Neural progenitor cell (in vitro differentiated cells): ENCODE measurements at regions not wholly inside any gene's neighbourhood (a gene's known extent, or its start where the extent isn't known, plus 50 kb on each side); places are given as distances from the start of the nearest gene placed in this dataset.

Source experiments
- DNase-seq: peaks from one replicate; pipeline ENCODE4 v3.0.0-alpha.2; 2016; ENCODE audit warnings: low spot score
- H2AFZ ChIP-seq: fragments of 200-600 bp; sonication (generic); replicated peaks from 2 replicates; pipeline ENCODE4 v1.6.1; 2016; ENCODE audit warnings: antibody characterized with exemption
- H3F3A ChIP-seq: fragments of 200-600 bp; sonication (generic); 2 replicates; pipeline ENCODE4 v1.6.1; 2016; ENCODE audit warnings: antibody characterized with exemption, low read depth
- H3K27ac ChIP-seq: fragments of 200-600 bp; sonication (generic); 2 replicates; pipeline ENCODE4 v1.5.1; 2016; ENCODE audit warnings: mild to moderate bottlenecking
- H3K27me3 ChIP-seq: fragments of 200-600 bp; sonication (generic); 2 replicates; pipeline ENCODE4 v1.6.1; 2016; ENCODE audit warnings: mild to moderate bottlenecking, moderate library complexity
- H3K36me3 ChIP-seq: fragments of 200-600 bp; sonication (generic); 2 replicates; pipeline ENCODE4 v1.5.1; 2016
- H3K4me1 ChIP-seq: fragments of 200-600 bp; sonication (generic); 2 replicates; pipeline ENCODE4 v1.6.1; 2016; ENCODE audit warnings: mixed run types
- H3K4me2 ChIP-seq: fragments of 200-600 bp; sonication (generic); 2 replicates; pipeline ENCODE4 v1.6.1; 2016
- H3K4me3 ChIP-seq: fragments of 200-600 bp; sonication (generic); 2 replicates; pipeline ENCODE4 v1.5.1; 2016
- H3K79me2 ChIP-seq: fragments of 200-600 bp; sonication (generic); 2 replicates; pipeline ENCODE4 v1.6.1; 2016; ENCODE audit warnings: low read depth
- H3K9ac ChIP-seq: fragments of 200-600 bp; sonication (generic); 2 replicates; pipeline ENCODE4 v1.6.1; 2016
- H3K9me3 ChIP-seq: fragments of 200-600 bp; sonication (generic); 2 replicates; pipeline ENCODE4 v1.5.1; 2016; ENCODE audit warnings: low read depth
- H4K20me1 ChIP-seq: fragments of 200-600 bp; sonication (generic); 2 replicates; pipeline ENCODE4 v1.6.1; 2016; ENCODE audit warnings: low read depth
- H3K27ac Mint-ChIP-seq: 3 replicates; pipeline ENCODE4 v1.8.0; 2021; ENCODE audit warnings: mixed read lengths
- H3K27me3 Mint-ChIP-seq: 2 replicates; pipeline ENCODE4 v1.8.0; 2022; ENCODE audit warnings: low read depth, mild to moderate bottlenecking, inconsistent platforms, moderate library complexity, mixed read lengths; ENCODE audit not compliant: insufficient read depth
- H3K36me3 Mint-ChIP-seq: 3 replicates; pipeline ENCODE4 v1.8.0; 2021; ENCODE audit warnings: mixed read lengths
- H3K4me1 Mint-ChIP-seq: 3 replicates; pipeline ENCODE4 v1.8.0; 2021; ENCODE audit warnings: mixed read lengths
- H3K4me3 Mint-ChIP-seq: 3 replicates; pipeline ENCODE4 v1.8.0; 2021; ENCODE audit warnings: mild to moderate bottlenecking, moderate library complexity, mixed read lengths
- H3K9me3 Mint-ChIP-seq: 3 replicates; pipeline ENCODE4 v1.8.0; 2020; ENCODE audit warnings: mixed read lengths
- CTCF ChIP-seq: fragments of 200-600 bp; sonication (generic); IDR thresholded peaks from 2 replicates; pipeline ENCODE4 v1.5.1; 2017; ENCODE audit warnings: antibody characterized with exemption, mild to moderate bottlenecking
- EZH2 ChIP-seq: fragments of 200-600 bp; sonication (generic); IDR thresholded peaks from 2 replicates; pipeline ENCODE4 v1.6.1; 2017; ENCODE audit warnings: antibody characterized with exemption, mild to moderate bottlenecking, moderate library complexity
- EZH2phosphoT487 ChIP-seq: fragments of 200-600 bp; sonication (generic); IDR thresholded peaks from 2 replicates; pipeline ENCODE4 v1.6.1; 2017; ENCODE audit warnings: antibody characterized with exemption

- Histone ChIP-seq H3K4me2 (no peak overlapping the region), H4K20me1 (no peaks in the 10 kb centered on the region), H3K36me3 (no peaks in the 10 kb centered on the region), H3K4me3 (no peak overlapping the region), H3K9me3 (peaks cover 21% of the 10 kb centered on the region), H3K27ac (no peak overlapping the region), H3F3A (no peaks in the 10 kb centered on the region), H3K79me2 (no peaks in the 10 kb centered on the region), H2AFZ (no peak overlapping the region), H3K9ac (no peak overlapping the region), H3K4me1 (no peaks in the 10 kb centered on the region), H3K27me3 (no peaks in the 10 kb centered on the region)
- Mint-ChIP-seq H3K9me3 (peaks cover 8% of the 10 kb centered on the region), H3K4me1 (no peaks in the 10 kb centered on the region), H3K4me3 (no peak overlapping the region), H3K27ac (no peak overlapping the region), H3K36me3 (no peaks in the 10 kb centered on the region), H3K27me3 (peaks cover 2% of the 10 kb centered on the region)
- TF ChIP-seq EZH2 (no peak), CTCF (no peak), EZH2phosphoT487 (no peak)
- no peak for DNase-seq
Measured at GRCh38 chr21:24590261-24590660, 1017.0 kb downstream of the MRPL39 start.

- Histone ChIP-seq H3K4me3 (no peak overlapping the region), H3K9me3 (peaks cover 49% of the 10 kb centered on the region), H3K9ac (no peak overlapping the region), H3K27me3 (no peaks in the 10 kb centered on the region), H3K4me1 (no peaks in the 10 kb centered on the region), H3K27ac (no peak overlapping the region), H3K4me2 (no peak overlapping the region), H4K20me1 (no peaks in the 10 kb centered on the region), H2AFZ (no peak overlapping the region), H3F3A (no peaks in the 10 kb centered on the region), H3K36me3 (no peaks in the 10 kb centered on the region), H3K79me2 (no peaks in the 10 kb centered on the region)
- Mint-ChIP-seq H3K36me3 (peaks cover 2% of the 10 kb centered on the region), H3K9me3 (peaks cover 8% of the 10 kb centered on the region), H3K27me3 (peaks cover 2% of the 10 kb centered on the region), H3K27ac (no peak overlapping the region), H3K4me3 (no peak overlapping the region), H3K4me1 (no peaks in the 10 kb centered on the region)
- TF ChIP-seq EZH2: no peak
- DNase-seq: no peak
Measured at GRCh38 chr21:24583473-24583872, 1023.8 kb downstream of the MRPL39 start.

GRCh38 chr21:24577301-24577700, 1030.0 kb downstream of the MRPL39 start:
- H3K27me3 ChIP-seq: no peaks in the 10 kb centered on the region
- H3K36me3 ChIP-seq: no peaks in the 10 kb centered on the region
- Mint-ChIP-seq H3K27me3 (no peaks in the 10 kb centered on the region), H3K36me3 (no peaks in the 10 kb centered on the region), H3K27ac (no peak overlapping the region), H3K9me3 (no peaks in the 10 kb centered on the region), H3K4me1 (no peaks in the 10 kb centered on the region), H3K4me3 (no peak overlapping the region)
- no peak overlapping the region for H3K4me2 ChIP-seq
- no peaks in the 10 kb centered on the region for H3K79me2 ChIP-seq
- no peak for DNase-seq
- no peak overlapping the region for H3K27ac ChIP-seq
- no peak overlapping the region for H2AFZ ChIP-seq
- H3F3A ChIP-seq: no peaks in the 10 kb centered on the region
- peaks cover 47% of the 10 kb centered on the region for H3K9me3 ChIP-seq
- no peak overlapping the region for H3K9ac ChIP-seq
- H3K4me3 ChIP-seq: no peak overlapping the region
- no peaks in the 10 kb centered on the region for H3K4me1 ChIP-seq
- no peaks in the 10 kb centered on the region for H4K20me1 ChIP-seq
- TF ChIP-seq CTCF: no peak
- no peak for TF ChIP-seq EZH2phosphoT487
- no peak for TF ChIP-seq EZH2

GRCh38 chr21:24561291-24561690, 1046.0 kb downstream of the MRPL39 start:
- no peaks in the 10 kb centered on the region for H3K27me3 ChIP-seq
- H3K36me3 ChIP-seq: no peaks in the 10 kb centered on the region
- H4K20me1 ChIP-seq: no peaks in the 10 kb centered on the region
- H3K4me2 ChIP-seq: no peak overlapping the region
- no peak overlapping the region for H3K9ac ChIP-seq
- no peak overlapping the region for H2AFZ ChIP-seq
- H3K27ac Mint-ChIP-seq: no peak overlapping the region
- TF ChIP-seq EZH2phosphoT487: no peak
- TF ChIP-seq CTCF: no peak
- no peak for TF ChIP-seq EZH2
- H3K27me3 Mint-ChIP-seq: peaks cover 2% of the 10 kb centered on the region
- no peak overlapping the region for H3K27ac ChIP-seq
- H3K4me1 ChIP-seq: no peaks in the 10 kb centered on the region
- H3K9me3 Mint-ChIP-seq: peaks cover 18% of the 10 kb centered on the region
- no peak overlapping the region for H3K4me3 Mint-ChIP-seq
- no peak for DNase-seq
- no peaks in the 10 kb centered on the region for H3K4me1 Mint-ChIP-seq
- H3K9me3 ChIP-seq: peaks cover 27% of the 10 kb centered on the region
- no peaks in the 10 kb centered on the region for H3K36me3 Mint-ChIP-seq
- H3F3A ChIP-seq: no peaks in the 10 kb centered on the region
- H3K4me3 ChIP-seq: no peak overlapping the region
- no peaks in the 10 kb centered on the region for H3K79me2 ChIP-seq
